Fibroblast of skin of back (primary cell): ENCODE measurements at regions not wholly inside any gene's neighbourhood (a gene's known extent, or its start where the extent isn't known, plus 50 kb on each side); places are given as distances from the start of the nearest gene placed in this dataset.
"Not testable (repeated sequence)": the region's sequence is repeated elsewhere in the genome, so short reads cannot be mapped to it uniquely, and the experiment has no call there.

Source experiments
- DNase-seq: peaks from one replicate; pipeline ENCODE4 v3.0.0-alpha.2; 2013

- DNase-seq = no peak
Measured at GRCh38 chr5:125639858-125640257, 783.4 kb upstream of the GRAMD2B start.

GRCh38 chr5:125652761-125653160, 770.4 kb upstream of the GRAMD2B start:
- no peak for DNase-seq

GRCh38 chr5:125654392-125654791, 768.8 kb upstream of the GRAMD2B start:
- no peak for DNase-seq

- no peak for DNase-seq
Measured at GRCh38 chr5:125655156-125655555, 768.1 kb upstream of the GRAMD2B start.

- no peak for DNase-seq
Measured at GRCh38 chr5:125657936-125658335, 765.3 kb upstream of the GRAMD2B start.

- peak; percentile 6 for DNase-seq
Measured at GRCh38 chr5:125659316-125660023, 763.7 kb upstream of the GRAMD2B start.

- peak; percentile 7 for DNase-seq
Measured at GRCh38 chr5:125660231-125660895, 762.8 kb upstream of the GRAMD2B start.

GRCh38 chr5:125661584-125661983, 761.6 kb upstream of the GRAMD2B start:
- no peak for DNase-seq

- DNase-seq = no peak
Measured at GRCh38 chr5:125668884-125669283, 754.3 kb upstream of the GRAMD2B start.

- DNase-seq = no peak
Measured at GRCh38 chr5:125673359-125673950, 749.8 kb upstream of the GRAMD2B start.

- DNase-seq = peak; percentile 38
Measured at GRCh38 chr5:125679522-125679921, 743.7 kb upstream of the GRAMD2B start.

- no peak for DNase-seq
Measured at GRCh38 chr5:125683669-125684068, 739.5 kb upstream of the GRAMD2B start.

- peak; percentile 28 for DNase-seq
Measured at GRCh38 chr5:125685771-125686170, 737.4 kb upstream of the GRAMD2B start.

- DNase-seq = not testable (repeated sequence)
Measured at GRCh38 chr5:125691738-125692530, 731.3 kb upstream of the GRAMD2B start.

- DNase-seq = no peak
Measured at GRCh38 chr5:125695996-125696655, 727.1 kb upstream of the GRAMD2B start.

- DNase-seq = peak; percentile 91
Measured at GRCh38 chr5:125696762-125697161, 726.4 kb upstream of the GRAMD2B start.

GRCh38 chr5:125698420-125698819, 724.8 kb upstream of the GRAMD2B start:
- DNase-seq = no peak

- DNase-seq = no peak
Measured at GRCh38 chr5:125699860-125700259, 723.3 kb upstream of the GRAMD2B start.

GRCh38 chr5:125700380-125700861, 722.8 kb upstream of the GRAMD2B start:
- peak; percentile 38 for DNase-seq

- no peak for DNase-seq
Measured at GRCh38 chr5:125703616-125704015, 719.6 kb upstream of the GRAMD2B start.

GRCh38 chr5:125704888-125705287, 718.3 kb upstream of the GRAMD2B start:
- peak; percentile 9 for DNase-seq

GRCh38 chr5:125708583-125708982, 714.6 kb upstream of the GRAMD2B start:
- DNase-seq = no peak
